ENCODE measurements at regions not wholly inside any gene's neighbourhood (a gene's known extent, or its start where the extent isn't known, plus 50 kb on each side); places are given as distances from the start of the nearest gene placed in this dataset.
"Not testable (repeated sequence)": the region's sequence is repeated elsewhere in the genome, so short reads cannot be mapped to it uniquely, and the experiment has no call there.

DNA sequence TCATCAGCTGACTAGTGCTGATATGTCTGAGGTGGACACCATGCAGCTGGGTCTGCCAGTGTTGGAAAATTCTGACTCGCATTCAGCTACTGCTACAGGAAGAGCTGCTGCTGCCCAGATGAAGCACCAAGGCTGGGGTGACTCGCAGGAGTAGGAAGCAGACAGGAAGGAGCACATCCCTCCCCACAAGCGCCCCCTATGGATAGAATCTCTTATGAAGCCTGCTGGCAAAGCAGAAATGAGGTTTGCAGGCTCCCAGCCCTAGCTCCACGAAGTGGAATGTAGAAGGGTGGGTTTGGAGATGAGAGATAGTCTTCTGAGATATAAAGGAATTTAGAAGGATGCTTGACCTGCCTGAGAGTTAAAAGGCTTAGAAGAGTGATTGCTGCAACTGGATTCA lies 443.0 kb downstream of the ACTL7B start:
- peak in 1 of 2 donors; percentile 6 for DNase-seq (ENCODE audit: low read depth in 2 of 2)

GRCh38 chr9:108411632-108412031 lies 444.2 kb downstream of the ACTL7B start:
- DNase-seq (ENCODE audit: low read depth in 2 of 2) = no peak

DNA sequence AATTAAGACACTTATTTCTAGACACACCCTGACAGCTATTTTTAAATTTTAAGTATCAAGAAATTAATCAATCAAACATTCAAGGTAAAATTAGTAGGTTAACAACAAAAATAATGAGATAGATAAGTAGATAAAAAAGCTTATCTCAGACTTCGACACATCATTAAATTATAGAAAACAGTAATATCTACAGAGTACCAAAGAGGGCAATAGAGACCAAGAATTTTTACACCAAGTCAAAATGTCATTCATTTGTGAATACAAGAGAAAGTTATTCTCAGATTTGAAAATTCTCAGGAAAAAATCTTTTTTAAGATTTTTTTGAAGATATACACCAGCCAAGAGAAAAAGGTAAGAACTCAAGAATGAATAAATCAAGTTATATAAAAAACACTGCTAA lies 445.6 kb downstream of the ACTL7B start:
- DNase-seq (ENCODE audit: low read depth in 2 of 2) = no peak

DNA sequence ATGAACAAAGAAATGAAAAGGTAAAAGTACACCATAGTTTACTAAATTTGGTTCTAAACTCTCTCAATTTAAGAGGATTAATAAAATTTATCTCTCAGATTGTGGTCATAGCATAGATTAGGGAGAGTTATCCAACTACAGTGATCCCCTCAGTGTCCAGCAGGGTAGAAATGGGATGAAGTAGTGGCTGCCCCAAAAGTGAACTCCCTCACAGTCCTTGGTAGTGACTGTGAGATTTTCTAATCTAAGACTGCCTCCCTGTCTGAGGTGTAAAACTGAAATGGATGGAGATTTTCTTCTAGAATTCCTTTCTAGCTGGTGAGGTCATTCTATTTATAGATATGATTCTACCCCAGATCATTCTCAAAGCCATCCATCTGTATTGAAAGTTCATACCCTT lies 455.5 kb downstream of the ACTL7B start:
- DNase-seq (ENCODE audit: low read depth in 2 of 2) = no peak

- DNase-seq (ENCODE audit: low read depth in 2 of 2) = no peak
These were observed 455.9 kb downstream of the ACTL7B start for GRCh38 chr9:108399851-108400250.

DNA sequence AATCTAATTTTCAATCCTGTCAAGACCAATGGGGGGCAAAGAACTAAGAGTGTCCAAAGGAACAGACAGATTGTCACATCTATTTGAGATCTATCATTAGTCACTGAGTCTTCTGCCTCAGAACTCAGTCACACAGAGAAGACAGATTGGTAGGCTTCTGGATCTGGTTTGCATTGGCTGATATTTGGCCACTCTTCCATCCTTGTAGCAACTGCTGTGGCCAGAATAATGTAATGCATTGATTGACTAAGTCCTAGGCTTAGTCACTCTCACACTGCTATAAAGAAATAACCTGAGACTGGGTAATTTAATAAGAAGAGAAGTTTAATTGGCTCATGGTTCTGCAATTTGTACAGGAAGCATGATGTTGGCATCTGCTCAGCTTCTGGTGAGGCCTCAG lies 458.5 kb downstream of the ACTL7B start:
- DNase-seq (ENCODE audit: low read depth in 2 of 2) = no peak

GRCh38 chr9:108396611-108397010 lies 459.2 kb downstream of the ACTL7B start:
- no peak for DNase-seq (ENCODE audit: low read depth in 2 of 2)

- DNase-seq (ENCODE audit: low read depth in 2 of 2) = no peak
These were observed 459.6 kb downstream of the ACTL7B start for GRCh38 chr9:108396193-108396592.

DNA sequence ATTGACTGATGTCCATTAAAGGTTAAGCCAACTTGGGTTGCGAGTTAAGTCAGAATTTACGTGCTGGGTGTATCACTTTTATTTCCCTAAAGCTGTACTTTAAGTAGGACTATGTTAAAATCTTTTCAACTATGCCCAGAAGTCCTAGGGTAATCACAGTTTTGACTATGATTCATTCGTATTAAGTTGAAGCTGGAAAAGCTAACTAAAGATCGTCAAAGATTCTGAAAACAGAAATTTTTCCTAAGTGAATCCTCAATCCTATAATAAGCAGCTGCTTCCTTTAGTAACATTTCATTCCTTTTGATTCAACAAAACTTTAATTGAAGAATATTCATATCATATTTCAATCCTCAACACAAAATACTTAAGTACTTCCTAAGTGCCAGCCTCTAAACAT lies 460.4 kb downstream of the ACTL7B start:
- DNase-seq (ENCODE audit: low read depth in 2 of 2) = no peak

DNA sequence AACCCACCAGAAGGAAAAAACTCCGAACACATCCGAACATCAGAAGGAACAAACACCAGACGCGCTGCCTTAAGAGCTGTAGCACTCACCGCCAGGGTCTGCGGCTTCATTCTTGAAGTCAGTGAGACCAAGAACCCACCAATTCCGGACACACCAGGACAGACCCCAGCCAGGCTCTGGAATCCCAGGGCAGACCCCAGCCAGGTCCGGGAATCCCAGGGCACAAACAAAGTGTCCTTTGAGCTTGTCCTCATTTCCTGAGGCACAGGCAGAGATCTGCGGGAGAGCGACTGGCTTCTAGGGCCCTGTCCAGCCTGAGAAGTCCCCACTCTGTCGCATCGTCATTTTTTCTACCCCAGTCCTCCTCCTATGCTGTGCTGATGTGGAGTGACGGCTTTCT lies 461.1 kb downstream of the ACTL7B start:
- DNase-seq (ENCODE audit: low read depth in 2 of 2) = no peak

- DNase-seq (ENCODE audit: low read depth in 2 of 2) = not testable (repeated sequence)
These were observed 462.2 kb downstream of the ACTL7B start for GRCh38 chr9:108393481-108394001.

DNA sequence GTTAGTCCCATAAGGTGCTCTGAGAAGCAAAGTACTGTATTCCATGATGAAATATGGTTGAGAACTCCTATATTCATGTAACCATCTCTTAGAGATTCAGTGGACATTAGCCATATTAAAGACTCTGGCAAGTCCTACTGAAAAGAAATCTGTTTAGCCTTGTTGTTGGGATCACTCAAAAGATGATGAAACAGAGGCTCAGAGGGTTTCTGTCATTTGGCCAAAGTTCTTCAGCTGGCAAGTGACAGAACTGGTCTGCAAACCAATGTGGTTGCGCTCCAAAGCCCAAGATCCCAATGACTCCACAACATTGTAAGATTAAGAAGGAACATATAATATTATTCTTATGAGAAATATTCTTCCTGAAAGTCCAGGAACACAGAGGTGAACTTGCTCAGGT lies 462.9 kb downstream of the ACTL7B start:
- DNase-seq (ENCODE audit: low read depth in 2 of 2) = no peak

DNA sequence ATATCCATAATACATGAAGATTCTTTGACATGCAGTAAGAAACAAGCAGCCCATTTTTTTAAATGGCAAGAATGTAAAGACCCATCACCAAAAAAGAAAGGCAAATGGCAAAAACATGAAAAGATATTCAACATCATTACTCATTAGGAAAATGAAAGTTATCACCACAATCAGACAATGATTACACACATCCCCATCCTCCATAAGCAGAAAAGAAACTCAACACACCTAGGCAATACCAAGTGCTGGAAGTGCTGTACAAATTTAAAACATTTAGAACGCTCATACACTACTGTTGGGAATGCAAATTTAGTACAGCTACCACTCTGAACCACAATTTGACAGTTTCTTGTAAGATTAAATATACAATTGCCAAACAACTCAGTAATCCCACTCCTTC lies 466.7 kb downstream of the ACTL7B start:
- no peak for DNase-seq (ENCODE audit: low read depth in 2 of 2)

DNA sequence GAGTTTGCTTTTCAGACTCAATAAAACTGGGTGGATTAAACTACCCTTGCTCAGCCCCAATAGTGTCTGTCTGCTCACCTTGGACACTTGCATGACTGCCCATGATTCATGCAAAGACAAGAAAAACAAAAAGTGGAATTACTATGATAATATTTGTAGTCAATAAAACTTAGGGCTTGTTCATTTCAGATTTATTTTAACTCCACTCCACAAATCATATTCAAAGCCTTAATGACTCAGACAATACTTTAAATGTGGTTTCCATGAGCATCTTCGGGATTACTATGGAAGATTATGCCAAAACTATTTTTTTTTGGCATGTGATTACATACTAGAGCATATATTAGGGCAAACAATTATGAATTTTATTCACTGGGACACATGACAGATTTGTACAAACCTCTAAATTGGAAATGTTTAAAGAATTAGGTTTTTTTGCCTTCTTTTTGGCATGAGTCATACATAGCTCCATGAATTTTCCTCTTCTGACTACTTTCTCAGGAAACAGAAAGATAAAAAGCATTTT lies 468.9 kb downstream of the ACTL7B start:
- DNase-seq (ENCODE audit: low read depth in 2 of 2) = no peak

- DNase-seq (ENCODE audit: low read depth in 2 of 2) = no peak
These were observed 469.8 kb downstream of the ACTL7B start for GRCh38 chr9:108386032-108386431.

DNA sequence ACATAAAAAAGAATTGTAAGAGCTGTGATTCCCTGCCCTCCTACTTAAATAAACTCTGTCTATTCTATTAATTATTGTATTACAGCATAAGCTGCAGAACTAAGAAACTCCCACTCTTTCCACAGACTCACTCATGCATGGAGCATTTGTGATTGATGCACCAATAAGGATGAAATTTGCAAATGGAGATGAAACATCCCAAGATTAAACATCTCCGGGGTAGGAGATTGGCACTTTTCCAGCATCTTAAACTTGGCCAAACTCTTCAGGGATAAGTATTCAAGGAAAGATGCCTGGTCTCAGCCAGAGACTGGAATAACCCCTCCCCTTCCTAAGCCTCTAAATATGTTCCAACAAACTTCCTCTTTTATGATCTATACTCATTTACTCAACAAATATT lies 472.0 kb downstream of the ACTL7B start:
- no peak for DNase-seq (ENCODE audit: low read depth in 2 of 2)

GRCh38 chr9:108382310-108382709 lies 473.5 kb downstream of the ACTL7B start:
- DNase-seq (ENCODE audit: low read depth in 2 of 2) = no peak

GRCh38 chr9:108377881-108378280 lies 477.9 kb downstream of the ACTL7B start:
- no peak for DNase-seq (ENCODE audit: low read depth in 2 of 2)

- DNase-seq (ENCODE audit: low read depth in 2 of 2) = no peak
These were observed 478.4 kb downstream of the ACTL7B start for GRCh38 chr9:108377382-108377781.

- no peak for DNase-seq (ENCODE audit: low read depth in 2 of 2)
These were observed 479.6 kb downstream of the ACTL7B start for GRCh38 chr9:108376140-108376539.

GRCh38 chr9:108374626-108375025 lies 481.2 kb downstream of the ACTL7B start:
- no peak for DNase-seq (ENCODE audit: low read depth in 2 of 2)

DNA sequence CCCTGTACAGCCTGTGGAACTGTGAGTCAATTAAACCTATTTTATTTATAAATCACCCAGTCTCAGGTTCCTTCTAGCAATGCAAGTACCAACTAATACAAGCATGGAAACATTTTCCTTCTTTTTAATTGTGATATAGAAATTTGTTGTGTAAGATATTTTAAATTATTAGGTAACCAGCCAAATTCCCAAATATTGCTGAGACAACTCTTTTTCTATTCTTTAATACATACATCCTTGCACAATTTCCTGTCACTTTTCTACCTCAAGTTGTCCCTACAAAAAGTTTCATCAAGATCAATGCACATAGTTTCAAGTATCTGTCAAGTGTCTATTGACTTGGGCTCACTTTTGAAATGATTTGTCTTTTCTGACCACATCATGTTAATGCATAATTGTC lies 488.6 kb downstream of the ACTL7B start:
- DNase-seq (ENCODE audit: low read depth in 2 of 2) = no peak

GRCh38 chr9:108363311-108363710 lies 492.5 kb downstream of the ACTL7B start:
- DNase-seq (ENCODE audit: low read depth in 2 of 2) = no peak

DNA sequence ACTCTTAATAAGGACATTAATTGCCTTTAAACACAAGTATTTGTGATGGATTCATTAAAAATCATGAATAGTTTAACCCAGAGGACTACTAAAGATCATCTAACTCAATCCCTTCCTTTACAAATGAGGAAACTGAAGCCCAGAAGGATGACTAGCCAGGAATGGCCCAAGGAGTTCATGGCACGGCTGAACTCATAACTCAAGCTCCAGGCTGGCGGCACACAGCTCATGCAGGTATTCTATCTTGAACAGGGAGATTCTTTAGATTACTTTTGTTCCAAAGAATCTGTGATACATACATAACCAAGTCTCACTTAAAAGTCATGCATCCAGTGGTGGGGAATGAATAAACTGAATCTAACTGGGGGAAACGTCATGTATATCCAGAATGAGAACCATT lies 495.5 kb downstream of the ACTL7B start:
- DNase-seq (ENCODE audit: low read depth in 2 of 2) = no peak

All from dermis microvascular lymphatic vessel endothelial cell (primary cell).